ENCODE measurements at regions not wholly inside any gene's neighbourhood (a gene's known extent, or its start where the extent isn't known, plus 50 kb on each side); places are given as distances from the start of the nearest gene placed in this dataset.

GRCh38 chr6:15810618-15811017, 147.8 kb upstream of the DTNBP1 start:
- Histone ChIP-seq H2BK15ac (ENCODE audit: low read depth, low read length) (no peak overlapping the region), H2BK12ac (ENCODE audit: insufficient read length, low read depth, low read length) (no peak overlapping the region), H3K56ac (ENCODE audit: insufficient read length, low read depth, low read length) (no peak overlapping the region), H4K5ac (ENCODE audit: insufficient read length, low read depth, low read length) (no peak overlapping the region), H4K20me1 (ENCODE audit: control insufficient read depth, insufficient read depth, insufficient read length) (no peaks in the 10 kb centered on the region), H2BK120ac (ENCODE audit: low read depth, low read length, poor library complexity, severe bottlenecking) (no peak overlapping the region), H4K91ac (ENCODE audit: insufficient read length, low read depth, low read length) (no peak overlapping the region), H3K14ac (ENCODE audit: insufficient read depth, low read length) (no peak overlapping the region), H3K27me3 (ENCODE audit: insufficient read depth, low read length) (no peaks in the 10 kb centered on the region), H3K4me1 (ENCODE audit: insufficient read depth, low read length) (no peaks in the 10 kb centered on the region), H3K79me1 (ENCODE audit: insufficient read depth, low read depth, low read length, poor library complexity, severe bottlenecking) (no peaks in the 10 kb centered on the region), H3K23ac (ENCODE audit: insufficient read length, low read depth, low read length) (no peak overlapping the region), H3K4me2 (ENCODE audit: insufficient read depth, insufficient read length, low read length) (no peak overlapping the region), H3K23me2 (ENCODE audit: insufficient read length, low read depth, low read length, poor library complexity, severe bottlenecking) (no peaks in the 10 kb centered on the region), H2BK5ac (ENCODE audit: insufficient read length, low read length) (no peak overlapping the region), H3K9me3 (ENCODE audit: control insufficient read depth, low read depth, low read length) (no peaks in the 10 kb centered on the region), H2BK20ac (ENCODE audit: low read depth, low read length, poor library complexity, severe bottlenecking) (no peak overlapping the region), H2AK5ac (ENCODE audit: insufficient read length, low read length) (no peak overlapping the region), H3K79me2 (ENCODE audit: insufficient read depth, low read length) (no peaks in the 10 kb centered on the region), H2AFZ (ENCODE audit: low read length) (no peak overlapping the region), H3K4ac (ENCODE audit: low read depth, low read length) (no peak overlapping the region), H3T11ph (ENCODE audit: low read length) (no peak overlapping the region), H3K18ac (ENCODE audit: insufficient read length, low read depth, low read length) (no peak overlapping the region), H3K27ac (ENCODE audit: insufficient read length, low read depth, low read length) (no peak overlapping the region), H4K8ac (replicated peaks; ENCODE audit: insufficient read length, low read depth, low read length) (no peak overlapping the region), H3K9ac (ENCODE audit: extremely low read depth, insufficient read length, low read length) (no peak overlapping the region)
- H3K9me3 Mint-ChIP-seq = peaks cover 0 to 4% of the 10 kb centered on the region in 2 experiments; a peak in 1 of 5 replicates
- H3K27me3 Mint-ChIP-seq (ENCODE audit: low read depth) = peaks cover 1% of the 10 kb centered on the region; the same call in 1 of the 2 replicates
- no peaks in the 10 kb centered on the region for H3K36me3 Mint-ChIP-seq (ENCODE audit: insufficient read depth in 1 of 3, low read depth in 3 of 3)
- TF ChIP-seq, protein P1, sequence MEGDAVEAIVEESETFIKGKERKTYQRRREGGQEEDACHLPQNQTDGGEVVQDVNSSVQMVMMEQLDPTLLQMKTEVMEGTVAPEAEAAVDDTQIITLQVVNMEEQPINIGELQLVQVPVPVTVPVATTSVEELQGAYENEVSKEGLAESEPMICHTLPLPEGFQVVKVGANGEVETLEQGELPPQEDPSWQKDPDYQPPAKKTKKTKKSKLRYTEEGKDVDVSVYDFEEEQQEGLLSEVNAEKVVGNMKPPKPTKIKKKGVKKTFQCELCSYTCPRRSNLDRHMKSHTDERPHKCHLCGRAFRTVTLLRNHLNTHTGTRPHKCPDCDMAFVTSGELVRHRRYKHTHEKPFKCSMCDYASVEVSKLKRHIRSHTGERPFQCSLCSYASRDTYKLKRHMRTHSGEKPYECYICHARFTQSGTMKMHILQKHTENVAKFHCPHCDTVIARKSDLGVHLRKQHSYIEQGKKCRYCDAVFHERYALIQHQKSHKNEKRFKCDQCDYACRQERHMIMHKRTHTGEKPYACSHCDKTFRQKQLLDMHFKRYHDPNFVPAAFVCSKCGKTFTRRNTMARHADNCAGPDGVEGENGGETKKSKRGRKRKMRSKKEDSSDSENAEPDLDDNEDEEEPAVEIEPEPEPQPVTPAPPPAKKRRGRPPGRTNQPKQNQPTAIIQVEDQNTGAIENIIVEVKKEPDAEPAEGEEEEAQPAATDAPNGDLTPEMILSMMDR (conservative IDR thresholded peaks at IDR 0.05) = no peak
- peaks cover 0 to under 1% of the 10 kb centered on the region in 2 experiments; a peak in 1 of 4 replicates for H3K4me1 Mint-ChIP-seq
- no peak overlapping the region for H3K27ac Mint-ChIP-seq
- no CpG with 5 or more reads among the region's 1 CpG for WGBS (ENCODE audit: extremely low coverage, insufficient read length, low lambda C conversion rate)
- no peak for DNase-seq
- no peak overlapping the region for H3K4me3 Mint-ChIP-seq
